ENCODE measurements at regions not wholly inside any gene's neighbourhood (a gene's known extent, or its start where the extent isn't known, plus 50 kb on each side); places are given as distances from the start of the nearest gene placed in this dataset.

GRCh38 chr3:181178991-181179390 lies 189.5 kb upstream of the DNAJC19 start:
- DNase-seq: no peak
- POLR2A ChIA-PET: no interaction called here

DNA sequence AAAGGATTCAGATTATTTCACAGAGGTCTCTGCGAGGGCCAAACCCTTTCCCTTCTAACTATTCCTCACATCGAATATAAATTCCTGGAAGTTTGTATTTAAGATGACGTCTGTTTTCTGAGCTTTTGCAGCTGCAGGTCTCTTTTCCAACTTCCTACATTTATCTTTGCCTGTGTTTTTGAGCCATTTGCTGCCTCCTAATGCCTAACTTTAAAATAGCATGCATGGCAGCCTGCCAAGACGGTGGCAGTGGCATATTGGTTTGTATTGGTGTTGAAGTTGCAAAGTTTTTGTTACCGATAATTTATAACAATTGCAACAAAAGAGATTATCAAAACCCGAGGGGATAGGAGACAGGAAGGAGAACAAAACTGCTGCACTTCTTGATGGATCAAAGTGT lies 187.1 kb upstream of the DNAJC19 start:
- CTCF ChIA-PET: no interaction called here

More at GRCh38 chr3:181178991-181179390, 189.5 kb upstream of the DNAJC19 start:
- peaks cover 0 to 5% of the 10 kb centered on the region in 2 donors for H3K27me3 Mint-ChIP-seq
- H3K36me3 Mint-ChIP-seq: no peaks in the 10 kb centered on the region
- H3K27ac Mint-ChIP-seq: no peak overlapping the region
- Histone ChIP-seq H3K27me3 (ENCODE audit: insufficient read depth, low read length, poor library complexity, severe bottlenecking) (no peaks in the 10 kb centered on the region), H3K27ac (ENCODE audit: low read depth, low read length) (no peak overlapping the region), H3K4me1 (ENCODE audit: insufficient read depth, low read length) (no peaks in the 10 kb centered on the region), H3K36me3 (ENCODE audit: insufficient read depth, low read length) (no peaks in the 10 kb centered on the region), H3K4me3 (ENCODE audit: low read length) (no peak overlapping the region), H3K9me3 (ENCODE audit: low read length) (no peaks in the 10 kb centered on the region)
- no peak overlapping the region for H3K4me3 Mint-ChIP-seq
- CTCF ChIA-PET: no interaction called here
- H3K4me1 Mint-ChIP-seq: no peaks in the 10 kb centered on the region
- H3K9me3 Mint-ChIP-seq: peaks cover 0 to 4% (median 0%) of the 10 kb centered on the region in 5 donors

DNA sequence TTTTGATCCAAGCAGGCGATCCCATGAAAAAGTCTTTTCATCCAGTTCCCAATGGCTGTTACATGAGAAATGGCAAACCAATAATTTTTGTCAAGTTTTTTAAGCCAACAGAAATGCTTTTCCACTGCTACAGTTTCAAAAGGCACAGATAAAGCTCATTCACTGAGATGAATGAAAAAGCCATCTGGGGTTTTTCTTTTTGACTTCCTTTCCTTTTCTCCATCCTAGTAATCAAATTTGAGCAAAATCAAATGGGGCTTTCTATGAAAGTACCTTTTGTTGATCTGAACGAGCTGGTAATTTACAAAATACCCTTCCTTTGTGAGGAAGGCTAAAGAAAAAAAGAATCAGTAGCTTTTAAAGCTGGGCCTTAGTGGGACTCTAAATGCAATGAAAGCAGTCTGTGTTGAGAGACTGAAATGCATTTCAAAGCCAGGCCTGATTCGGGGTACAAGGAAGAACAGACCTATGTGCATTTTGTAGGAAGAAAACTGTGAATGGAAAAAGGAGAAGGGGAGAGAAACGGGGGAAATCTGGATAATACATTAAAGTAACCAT lies 185.2 kb upstream of the DNAJC19 start:
- no peaks in the 10 kb centered on the region for H3K27me3 ChIP-seq (ENCODE audit: insufficient read depth, low read length, poor library complexity, severe bottlenecking)
- DNase-seq: no peak
- CTCF ChIA-PET: no interaction called here
- no peak overlapping the region for H3K27ac ChIP-seq (ENCODE audit: low read depth, low read length)
- Mint-ChIP-seq H3K4me1 (no peaks in the 10 kb centered on the region), H3K27ac (peak overlapping the region in 1 of 8 donors; percentile 8), H3K27me3 (peaks cover 0 to 4% of the 10 kb centered on the region in 2 donors), H3K36me3 (no peaks in the 10 kb centered on the region), H3K4me3 (no peak overlapping the region), H3K9me3 (peaks cover 0 to 10% (median 2%) of the 10 kb centered on the region in 5 donors)
- POLR2A ChIA-PET: no interaction called here
- H3K4me3 ChIP-seq (ENCODE audit: low read length): no peak overlapping the region
- H3K9me3 ChIP-seq (ENCODE audit: low read length): no peaks in the 10 kb centered on the region
- H3K36me3 ChIP-seq (ENCODE audit: insufficient read depth, low read length): no peaks in the 10 kb centered on the region
- H3K4me1 ChIP-seq (ENCODE audit: insufficient read depth, low read length): no peaks in the 10 kb centered on the region

More for the DNA sequence above, 187.1 kb upstream of the DNAJC19 start:
- Histone ChIP-seq H3K27me3 (ENCODE audit: insufficient read depth, low read length, poor library complexity, severe bottlenecking) (no peaks in the 10 kb centered on the region), H3K9me3 (ENCODE audit: low read length) (no peaks in the 10 kb centered on the region), H3K4me1 (ENCODE audit: insufficient read depth, low read length) (no peaks in the 10 kb centered on the region), H3K4me3 (ENCODE audit: low read length) (no peak overlapping the region), H3K27ac (ENCODE audit: low read depth, low read length) (no peak overlapping the region), H3K36me3 (ENCODE audit: insufficient read depth, low read length) (no peaks in the 10 kb centered on the region)
- H3K9me3 Mint-ChIP-seq: no peaks in the 10 kb centered on the region
- DNase-seq: peak in 1 of 5 donors; percentile 2
- H3K27me3 Mint-ChIP-seq: peaks cover 0 to 5% of the 10 kb centered on the region in 2 donors
- no peaks in the 10 kb centered on the region for H3K4me1 Mint-ChIP-seq
- POLR2A ChIA-PET: interaction anchor here (0.7 kb wide), 1 partner anchor 1527 kb away, joined by 4 read pairs; no protein-coding TSS in a partner anchor
- H3K27ac Mint-ChIP-seq: no peak overlapping the region
- no peak overlapping the region for H3K4me3 Mint-ChIP-seq
- H3K36me3 Mint-ChIP-seq: no peaks in the 10 kb centered on the region

- Histone ChIP-seq H3K27ac (ENCODE audit: low read depth, low read length) (no peak overlapping the region), H3K36me3 (ENCODE audit: insufficient read depth, low read length) (no peaks in the 10 kb centered on the region), H3K9me3 (ENCODE audit: low read length) (no peaks in the 10 kb centered on the region), H3K27me3 (ENCODE audit: insufficient read depth, low read length, poor library complexity, severe bottlenecking) (no peaks in the 10 kb centered on the region), H3K4me1 (ENCODE audit: insufficient read depth, low read length) (no peaks in the 10 kb centered on the region), H3K4me3 (ENCODE audit: low read length) (no peak overlapping the region)
- ChIA-PET CTCF (no interaction called here), POLR2A (no interaction called here)
- Mint-ChIP-seq H3K4me3 (no peak overlapping the region), H3K9me3 (peaks cover 0 to 12% (median 2%) of the 10 kb centered on the region in 5 donors), H3K4me1 (no peaks in the 10 kb centered on the region), H3K27me3 (peaks cover 0 to under 1% of the 10 kb centered on the region in 2 donors), H3K36me3 (no peaks in the 10 kb centered on the region), H3K27ac (no peak overlapping the region)
- no peak for DNase-seq
Observed at GRCh38 chr3:181174022-181174421, 184.5 kb upstream of the DNAJC19 start.

DNA sequence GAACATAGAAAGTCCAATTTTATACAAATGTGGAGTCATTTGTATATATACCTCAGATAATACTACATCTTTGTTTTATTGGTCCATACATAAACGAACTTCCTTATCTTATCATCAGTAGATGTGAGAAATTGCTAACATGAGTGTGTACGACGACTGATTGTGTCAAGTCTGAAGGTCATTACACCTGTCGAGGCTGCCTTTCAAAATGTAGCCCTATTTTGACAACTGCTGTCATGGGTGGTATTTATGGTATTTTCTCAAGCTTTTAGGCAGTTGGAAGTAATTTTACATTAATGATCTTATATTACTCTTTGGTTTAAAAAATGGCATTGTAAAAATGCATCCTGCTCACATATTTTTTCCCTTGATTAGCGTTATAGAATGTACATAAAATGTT lies 183.7 kb upstream of the DNAJC19 start:
- H3K27me3 ChIP-seq (ENCODE audit: insufficient read depth, low read length, poor library complexity, severe bottlenecking): no peaks in the 10 kb centered on the region
- no peak overlapping the region for H3K27ac ChIP-seq (ENCODE audit: low read depth, low read length)
- no peaks in the 10 kb centered on the region for H3K9me3 ChIP-seq (ENCODE audit: low read length)
- Mint-ChIP-seq H3K27ac (no peak overlapping the region), H3K4me1 (no peaks in the 10 kb centered on the region), H3K27me3 (no peaks in the 10 kb centered on the region), H3K4me3 (no peak overlapping the region), H3K36me3 (no peaks in the 10 kb centered on the region), H3K9me3 (peaks cover 0 to 12% (median 2%) of the 10 kb centered on the region in 5 donors)
- DNase-seq: no peak
- H3K4me1 ChIP-seq (ENCODE audit: insufficient read depth, low read length): no peaks in the 10 kb centered on the region
- no peak overlapping the region for H3K4me3 ChIP-seq (ENCODE audit: low read length)
- no peaks in the 10 kb centered on the region for H3K36me3 ChIP-seq (ENCODE audit: insufficient read depth, low read length)
- ChIA-PET CTCF (no interaction called here), POLR2A (no interaction called here)

GRCh38 chr3:181134873-181135272 lies 145.3 kb upstream of the DNAJC19 start:
- no peaks in the 10 kb centered on the region for H3K4me1 Mint-ChIP-seq
- peaks cover 4 to 20% (median 12%) of the 10 kb centered on the region in 5 donors for H3K9me3 Mint-ChIP-seq
- H3K4me3 Mint-ChIP-seq: no peak overlapping the region
- no peaks in the 10 kb centered on the region for H3K4me1 ChIP-seq (ENCODE audit: insufficient read depth, low read length)
- CTCF ChIA-PET: no interaction called here
- no peak for DNase-seq
- no peak overlapping the region for H3K27ac ChIP-seq (ENCODE audit: low read depth, low read length)
- H3K27me3 Mint-ChIP-seq: peaks cover 0 to 2% of the 10 kb centered on the region in 2 donors
- no peak overlapping the region for H3K4me3 ChIP-seq (ENCODE audit: low read length)
- no peak overlapping the region for H3K27ac Mint-ChIP-seq
- H3K36me3 Mint-ChIP-seq: peaks cover 0 to 3% (median 0%) of the 10 kb centered on the region in 3 donors
- H3K36me3 ChIP-seq (ENCODE audit: insufficient read depth, low read length): no peaks in the 10 kb centered on the region
- no peaks in the 10 kb centered on the region for H3K9me3 ChIP-seq (ENCODE audit: low read length)
- POLR2A ChIA-PET: no interaction called here
- H3K27me3 ChIP-seq (ENCODE audit: insufficient read depth, low read length, poor library complexity, severe bottlenecking): no peaks in the 10 kb centered on the region

DNA sequence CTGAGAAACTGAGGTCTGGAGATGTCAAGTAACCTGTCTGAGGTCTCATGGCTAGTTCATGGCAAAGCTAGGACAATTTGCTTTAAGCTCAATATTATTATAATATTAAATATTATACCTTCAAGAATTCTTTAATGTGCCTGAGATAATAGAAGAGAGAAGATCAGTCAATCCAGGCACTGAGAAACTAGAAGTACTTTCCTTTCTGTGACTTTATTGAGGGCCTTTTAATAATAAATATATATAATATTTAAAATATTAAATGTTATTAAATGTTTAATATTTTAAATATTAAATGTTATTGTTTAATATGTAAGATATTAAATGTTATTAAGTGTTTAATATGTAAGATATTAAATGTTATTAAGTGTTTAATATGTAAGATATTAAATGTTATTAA lies 144.3 kb upstream of the DNAJC19 start:
- CTCF ChIA-PET: no interaction called here
- Mint-ChIP-seq H3K4me3 (no peak overlapping the region), H3K9me3 (peaks cover 4 to 24% (median 10%) of the 10 kb centered on the region in 5 donors), H3K27me3 (peaks cover 0 to 2% of the 10 kb centered on the region in 2 donors), H3K4me1 (no peaks in the 10 kb centered on the region), H3K27ac (no peak overlapping the region), H3K36me3 (peaks cover 0 to 5% (median 0%) of the 10 kb centered on the region in 3 donors)
- Histone ChIP-seq H3K4me3 (ENCODE audit: low read length) (no peak overlapping the region), H3K36me3 (ENCODE audit: insufficient read depth, low read length) (no peaks in the 10 kb centered on the region), H3K27ac (ENCODE audit: low read depth, low read length) (no peak overlapping the region), H3K9me3 (ENCODE audit: low read length) (no peaks in the 10 kb centered on the region), H3K27me3 (ENCODE audit: insufficient read depth, low read length, poor library complexity, severe bottlenecking) (no peaks in the 10 kb centered on the region), H3K4me1 (ENCODE audit: insufficient read depth, low read length) (no peaks in the 10 kb centered on the region)
- DNase-seq: no peak
- POLR2A ChIA-PET: no interaction called here

- H3K9me3 ChIP-seq (ENCODE audit: low read length): peaks cover 7% of the 10 kb centered on the region
- DNase-seq: no peak
- no peak overlapping the region for H3K4me3 ChIP-seq (ENCODE audit: low read length)
- H3K9me3 Mint-ChIP-seq: peaks cover 6 to 30% (median 18%) of the 10 kb centered on the region in 5 donors
- no peaks in the 10 kb centered on the region for H3K36me3 ChIP-seq (ENCODE audit: insufficient read depth, low read length)
- H3K27ac Mint-ChIP-seq: no peak overlapping the region
- no peaks in the 10 kb centered on the region for H3K4me1 Mint-ChIP-seq
- peaks cover 0 to 8% of the 10 kb centered on the region in 2 donors for H3K27me3 Mint-ChIP-seq
- no peaks in the 10 kb centered on the region for H3K27me3 ChIP-seq (ENCODE audit: insufficient read depth, low read length, poor library complexity, severe bottlenecking)
- POLR2A ChIA-PET: no interaction called here
- no peak overlapping the region for H3K27ac ChIP-seq (ENCODE audit: low read depth, low read length)
- CTCF ChIA-PET: no interaction called here
- no peak overlapping the region for H3K4me3 Mint-ChIP-seq
- peaks cover 0 to 21% (median 0%) of the 10 kb centered on the region in 3 donors for H3K36me3 Mint-ChIP-seq
- H3K4me1 ChIP-seq (ENCODE audit: insufficient read depth, low read length): no peaks in the 10 kb centered on the region
Observed at GRCh38 chr3:181105646-181106045, 116.1 kb upstream of the DNAJC19 start.

Measured in CD8-positive, alpha-beta memory T cell (primary cell).